Prostate gland (tissue), 2 donors: ENCODE measurements at regions not wholly inside any gene's neighbourhood (a gene's known extent, or its start where the extent isn't known, plus 50 kb on each side); places are given as distances from the start of the nearest gene placed in this dataset.

ENCODE experiments used
- CTCF ChIP-seq, 4 experiments: fragments of 200-600 bp in 2 of 4; fragments of 450-650 bp in 2 of 4; sonication (generic) in 2 of 4; IDR thresholded peaks; 1 replicate in 3 of 4; 2 replicates in 1 of 4; pipeline ENCODE4 v1.5.1; 2016 to 2019; ENCODE audit warnings: antibody characterized with exemption in 4 of 4, mild to moderate bottlenecking in 2 of 4, moderate library complexity in 2 of 4
- POLR2A ChIP-seq: fragments of 450-650 bp; IDR thresholded peaks from one replicate; pipeline ENCODE4 v1.6.1; 2016; ENCODE audit warnings: antibody characterized with exemption, mild to moderate bottlenecking
- POLR2AphosphoS5 ChIP-seq: sonication (generic); formaldehyde crosslinking; IDR thresholded peaks from one replicate; pipeline ENCODE4 v1.6.1; 2017; ENCODE audit warnings: antibody characterized with exemption

DNA sequence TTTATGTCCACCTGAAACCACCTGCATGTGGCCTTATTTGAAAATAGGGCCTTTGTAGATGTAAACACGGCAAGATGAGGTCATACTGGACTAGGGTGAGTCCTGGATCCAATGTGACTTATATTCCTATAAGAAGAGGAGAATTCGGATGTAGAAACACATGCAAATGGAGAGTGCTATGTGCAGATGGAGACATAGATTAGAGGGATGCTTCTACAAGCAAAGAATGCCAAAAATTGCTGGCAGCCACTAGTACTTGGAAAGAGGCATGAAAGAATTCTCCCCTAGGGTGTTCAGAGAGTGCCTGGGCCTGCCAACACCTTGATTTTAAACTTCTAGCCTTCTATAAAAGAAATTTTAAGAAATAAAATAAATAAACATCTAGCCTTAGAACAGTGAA lies 226.1 kb downstream of the RFC3 start:
- TF ChIP-seq CTCF (IDR thresholded peaks at IDR 0.05) (no peak), POLR2A (no peak), POLR2AphosphoS5 (no peak)
